Astrocyte (in vitro differentiated cells and primary cell): ENCODE measurements at regions not wholly inside any gene's neighbourhood (a gene's known extent, or its start where the extent isn't known, plus 50 kb on each side); places are given as distances from the start of the nearest gene placed in this dataset.

Experiments used
- DNase-seq: peaks from one replicate; pipeline ENCODE4 v3.0.0-alpha.2; 2010; ENCODE audit warnings: low read depth
- FAIRE-seq: peaks from 2 replicates; lab custom pipeline; 2011; peaks lifted over from hg19 to GRCh38; lab: Jason Lieb, UNC
- H2AFZ ChIP-seq: 2 replicates; pipeline ENCODE4 v1.6.0; 2012; ENCODE audit warnings: low read depth, low read length, inconsistent platforms
- H3K27ac ChIP-seq: 2 replicates; pipeline ENCODE4 v1.5.1; 2011; ENCODE audit warnings: low read depth, low read length, inconsistent platforms
- H3K27me3 ChIP-seq: 2 replicates; pipeline ENCODE4 v1.6.0; 2011; ENCODE audit warnings: low read length, inconsistent platforms; ENCODE audit not compliant: insufficient read depth
- H3K36me3 ChIP-seq: 2 replicates; pipeline ENCODE4 v1.5.1; 2011; ENCODE audit warnings: low read length, inconsistent platforms; ENCODE audit not compliant: insufficient read depth
- H3K4me1 ChIP-seq: 2 replicates; pipeline ENCODE4 v1.5.1; 2011; ENCODE audit warnings: low read length, inconsistent platforms; ENCODE audit not compliant: insufficient read depth
- H3K4me2 ChIP-seq: 2 replicates; pipeline ENCODE4 v1.6.0; 2012; ENCODE audit warnings: low read length, inconsistent platforms
- H3K4me3 ChIP-seq: 2 replicates; pipeline ENCODE4 v1.5.1; 2011; ENCODE audit warnings: low read depth, mild to moderate bottlenecking, low read length, inconsistent platforms; ENCODE audit not compliant: insufficient read depth
- H3K79me2 ChIP-seq: 2 replicates; pipeline ENCODE4 v1.6.0; 2012; ENCODE audit warnings: mild to moderate bottlenecking, low read length, inconsistent platforms; ENCODE audit not compliant: insufficient read depth
- H3K9ac ChIP-seq: 2 replicates; pipeline ENCODE4 v1.6.0; 2012; ENCODE audit warnings: mild to moderate bottlenecking, low read length, inconsistent platforms
- H3K9me3 ChIP-seq: 2 replicates; pipeline ENCODE4 v1.5.1; 2012; ENCODE audit warnings: low read depth, mild to moderate bottlenecking, low read length, inconsistent platforms; ENCODE audit not compliant: insufficient read depth
- H4K20me1 ChIP-seq: 2 replicates; pipeline ENCODE4 v1.6.0; 2012; ENCODE audit warnings: low read length, inconsistent platforms; ENCODE audit not compliant: insufficient read depth
- H3K27ac Mint-ChIP-seq: one replicate; pipeline ENCODE4 v1.8.0; 2021; ENCODE audit warnings: mild to moderate bottlenecking, mixed read lengths; ENCODE audit not compliant: unreplicated experiment
- H3K27me3 Mint-ChIP-seq: one replicate; pipeline ENCODE4 v1.8.0; 2021; ENCODE audit warnings: low read depth, mixed read lengths; ENCODE audit not compliant: unreplicated experiment
- H3K36me3 Mint-ChIP-seq: one replicate; pipeline ENCODE4 v1.8.0; 2021; ENCODE audit warnings: low read depth, mixed read lengths; ENCODE audit not compliant: unreplicated experiment
- H3K4me1 Mint-ChIP-seq: one replicate; pipeline ENCODE4 v1.8.0; 2021; ENCODE audit warnings: low read depth, mixed read lengths; ENCODE audit not compliant: unreplicated experiment
- H3K4me3 Mint-ChIP-seq: one replicate; pipeline ENCODE4 v1.8.0; 2021; ENCODE audit warnings: mild to moderate bottlenecking, moderate library complexity, mixed read lengths; ENCODE audit not compliant: unreplicated experiment
- H3K9me3 Mint-ChIP-seq: one replicate; pipeline ENCODE4 v1.8.0; 2021; ENCODE audit warnings: mild to moderate bottlenecking, mixed read lengths; ENCODE audit not compliant: unreplicated experiment
- EZH2 ChIP-seq: IDR thresholded peaks from 2 replicates; pipeline ENCODE4 v1.6.1; 2012; ENCODE audit warnings: mild to moderate bottlenecking, low read length, inconsistent platforms; ENCODE audit not compliant: insufficient read depth
- TF ChIP-seq, protein P1 (sequence below): IDR thresholded peaks from 2 replicates; pipeline ENCODE4 v1.5.1; 2011; ENCODE audit warnings: low read depth, mild to moderate bottlenecking, inconsistent platforms, low read length, moderate library complexity; ENCODE audit not compliant: insufficient read depth

- Histone ChIP-seq H3K9ac (no peak overlapping the region), H4K20me1 (no peaks in the 10 kb centered on the region), H3K4me3 (no peak overlapping the region), H3K27me3 (no peaks in the 10 kb centered on the region), H2AFZ (no peak overlapping the region), H3K4me2 (no peak overlapping the region), H3K79me2 (no peaks in the 10 kb centered on the region), H3K27ac (no peak overlapping the region), H3K4me1 (no peaks in the 10 kb centered on the region), H3K36me3 (no peaks in the 10 kb centered on the region), H3K9me3 (no peaks in the 10 kb centered on the region)
- H3K9me3 Mint-ChIP-seq, result peaks cover 4% of the 10 kb centered on the region
- H3K27me3 Mint-ChIP-seq, result no peaks in the 10 kb centered on the region
- no peak overlapping the region for H3K27ac Mint-ChIP-seq
- no peak for FAIRE-seq
- TF ChIP-seq EZH2, result no peak
- TF ChIP-seq, protein P1, sequence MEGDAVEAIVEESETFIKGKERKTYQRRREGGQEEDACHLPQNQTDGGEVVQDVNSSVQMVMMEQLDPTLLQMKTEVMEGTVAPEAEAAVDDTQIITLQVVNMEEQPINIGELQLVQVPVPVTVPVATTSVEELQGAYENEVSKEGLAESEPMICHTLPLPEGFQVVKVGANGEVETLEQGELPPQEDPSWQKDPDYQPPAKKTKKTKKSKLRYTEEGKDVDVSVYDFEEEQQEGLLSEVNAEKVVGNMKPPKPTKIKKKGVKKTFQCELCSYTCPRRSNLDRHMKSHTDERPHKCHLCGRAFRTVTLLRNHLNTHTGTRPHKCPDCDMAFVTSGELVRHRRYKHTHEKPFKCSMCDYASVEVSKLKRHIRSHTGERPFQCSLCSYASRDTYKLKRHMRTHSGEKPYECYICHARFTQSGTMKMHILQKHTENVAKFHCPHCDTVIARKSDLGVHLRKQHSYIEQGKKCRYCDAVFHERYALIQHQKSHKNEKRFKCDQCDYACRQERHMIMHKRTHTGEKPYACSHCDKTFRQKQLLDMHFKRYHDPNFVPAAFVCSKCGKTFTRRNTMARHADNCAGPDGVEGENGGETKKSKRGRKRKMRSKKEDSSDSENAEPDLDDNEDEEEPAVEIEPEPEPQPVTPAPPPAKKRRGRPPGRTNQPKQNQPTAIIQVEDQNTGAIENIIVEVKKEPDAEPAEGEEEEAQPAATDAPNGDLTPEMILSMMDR, result no peak
- no peak overlapping the region for H3K4me3 Mint-ChIP-seq
- DNase-seq, result peak; percentile 4
- H3K4me1 Mint-ChIP-seq, result peaks cover 2% of the 10 kb centered on the region
- no peaks in the 10 kb centered on the region for H3K36me3 Mint-ChIP-seq
Measured at GRCh38 chr3:116569611-116570010, 124.3 kb upstream of the LSAMP start.

DNA sequence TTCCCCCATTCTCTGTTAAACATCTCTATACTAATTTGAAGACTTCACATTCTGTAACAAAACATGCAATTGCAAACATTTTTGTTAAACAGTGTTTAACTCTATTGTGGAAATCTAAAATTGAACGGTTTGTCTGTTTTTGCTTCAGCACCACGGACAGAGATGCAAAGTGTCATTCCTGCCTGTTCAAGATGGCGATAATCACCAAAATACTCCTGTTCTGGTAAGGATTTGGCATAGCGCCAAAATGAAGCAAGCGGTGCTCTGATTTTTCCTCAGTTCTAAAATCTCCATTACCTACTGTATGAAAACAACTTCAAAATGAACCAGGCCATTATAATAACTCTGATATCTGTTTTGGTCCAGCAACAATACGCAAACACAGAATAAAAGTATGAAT lies 129.7 kb upstream of the TUSC7 start:
- peaks cover 3% of the 10 kb centered on the region for H3K27me3 Mint-ChIP-seq
- H3K79me2 ChIP-seq, result no peaks in the 10 kb centered on the region
- no peak overlapping the region for H3K4me3 Mint-ChIP-seq
- H3K4me3 ChIP-seq, result no peak overlapping the region
- no peaks in the 10 kb centered on the region for H4K20me1 ChIP-seq
- H3K27me3 ChIP-seq, result no peaks in the 10 kb centered on the region
- H3K9me3 ChIP-seq, result no peaks in the 10 kb centered on the region
- DNase-seq, result peak; percentile 5
- H3K27ac ChIP-seq, result no peak overlapping the region
- no peak overlapping the region for H3K9ac ChIP-seq
- H3K9me3 Mint-ChIP-seq, result no peaks in the 10 kb centered on the region
- H3K4me1 ChIP-seq, result no peaks in the 10 kb centered on the region
- H2AFZ ChIP-seq, result no peak overlapping the region
- no peak overlapping the region for H3K27ac Mint-ChIP-seq
- H3K36me3 ChIP-seq, result no peaks in the 10 kb centered on the region
- H3K36me3 Mint-ChIP-seq, result no peaks in the 10 kb centered on the region
- H3K4me1 Mint-ChIP-seq, result no peaks in the 10 kb centered on the region
- no peak overlapping the region for H3K4me2 ChIP-seq
- FAIRE-seq, result no peak
- TF ChIP-seq, protein P1, result no peak
- no peak for TF ChIP-seq EZH2

GRCh38 chr3:116586285-116586944 lies 123.2 kb upstream of the TUSC7 start:
- FAIRE-seq (no peak), DNase-seq (no peak)
- no peak overlapping the region for H3K4me3 ChIP-seq
- no peak overlapping the region for H3K4me2 ChIP-seq
- no peaks in the 10 kb centered on the region for H3K9me3 Mint-ChIP-seq
- no peak overlapping the region for H3K9ac ChIP-seq
- H3K4me1 Mint-ChIP-seq, result no peaks in the 10 kb centered on the region
- no peak overlapping the region for H3K4me3 Mint-ChIP-seq
- no peak overlapping the region for H3K27ac Mint-ChIP-seq
- H3K27me3 ChIP-seq, result no peaks in the 10 kb centered on the region
- H3K27me3 Mint-ChIP-seq, result no peaks in the 10 kb centered on the region
- H3K4me1 ChIP-seq, result no peaks in the 10 kb centered on the region
- TF ChIP-seq, protein P1, result no peak
- TF ChIP-seq EZH2, result no peak
- H3K9me3 ChIP-seq, result no peaks in the 10 kb centered on the region
- H3K79me2 ChIP-seq, result no peaks in the 10 kb centered on the region
- no peaks in the 10 kb centered on the region for H3K36me3 Mint-ChIP-seq
- no peaks in the 10 kb centered on the region for H4K20me1 ChIP-seq
- H3K36me3 ChIP-seq, result no peaks in the 10 kb centered on the region
- H3K27ac ChIP-seq, result no peak overlapping the region
- H2AFZ ChIP-seq, result no peak overlapping the region
